Kidney (tissue), 13 donors: ENCODE measurements at regions not wholly inside any gene's neighbourhood (a gene's known extent, or its start where the extent isn't known, plus 50 kb on each side); places are given as distances from the start of the nearest gene placed in this dataset.

Experiments
- DNase-seq, 5 donors: peaks; one replicate each; pipeline ENCODE4 v3.0.0-alpha.2; 2013 to 2020
- FAIRE-seq: peaks from 2 replicates; lab custom pipeline; 2012; peaks lifted over from hg19 to GRCh38; lab: Jason Lieb, UNC
- H3K27ac ChIP-seq, 2 donors: one replicate each; pipeline ENCODE4 v1.7.0; 2013; ENCODE audit warnings: low read depth in 2 of 2, low read length in 2 of 2, inconsistent platforms in 1 of 2
- H3K27me3 ChIP-seq: one replicate; pipeline ENCODE4 v1.7.1; 2013; ENCODE audit warnings: low read length, inconsistent platforms; ENCODE audit not compliant: control insufficient read depth, insufficient read depth
- H3K36me3 ChIP-seq, 3 donors: one replicate each; pipeline versions ENCODE4 v1.7.0 to v1.7.1; 2013; ENCODE audit warnings: low read length in 3 of 3, control low read depth in 1 of 3, inconsistent platforms in 1 of 3; ENCODE audit not compliant: insufficient read depth in 3 of 3, control insufficient read depth in 2 of 3
- H3K4me1 ChIP-seq, 3 donors: one replicate each; pipeline versions ENCODE4 v1.7.0 to v1.7.1; 2013; ENCODE audit warnings: low read length in 3 of 3, inconsistent platforms in 1 of 3, low read depth in 1 of 3; ENCODE audit not compliant: control insufficient read depth in 2 of 3, insufficient read depth in 2 of 3
- H3K4me3 ChIP-seq, 3 donors: one replicate each; pipeline versions ENCODE4 v1.7.0 to v1.8.1; 2013; ENCODE audit warnings: low read length in 3 of 3, control low read depth in 1 of 3, inconsistent platforms in 1 of 3
- H3K9ac ChIP-seq, 3 donors: one replicate each; pipeline versions ENCODE4 v1.7.0 to v1.7.1; 2013; ENCODE audit warnings: low read length in 3 of 3, control low read depth in 1 of 3, inconsistent platforms in 1 of 3
- H3K9me3 ChIP-seq, 3 donors: one replicate each; pipeline versions ENCODE4 v1.7.0 to v1.7.1; 2013; ENCODE audit warnings: low read length in 3 of 3, control low read depth in 1 of 3, inconsistent platforms in 1 of 3; ENCODE audit not compliant: control insufficient read depth in 2 of 3, insufficient read depth in 1 of 3
- CTCF ChIP-seq: IDR thresholded peaks from 3 replicates; pipeline ENCODE4 v1.5.1; 2012; ENCODE audit warnings: mild to moderate bottlenecking, moderate library complexity, borderline replicate concordance; ENCODE audit not compliant: insufficient read depth; ENCODE audit errors: extremely low read depth
- intact Hi-C: fragments of 100-400 bp; cut with DNase I; formaldehyde crosslinking; loops from one replicate; pipeline ENCODE4 v1.11.1; 2022
- donor health status: control.
- donor health status: control.
- donor health status: control.
- donor health status: control.
- donor health status: control.
- donor health status: DM: yes; HTN: yes; CAD: no.
- donor health status: Normal renal cell carcinoma (clear cell type).

GRCh38 chr10:78309536-78310237, 276.0 kb downstream of the RPS24 start:
- Histone ChIP-seq H3K4me3 (no peak overlapping the region), H3K36me3 (no peaks in the 10 kb centered on the region), H3K27me3 (no peaks in the 10 kb centered on the region), H3K9me3 (no peaks in the 10 kb centered on the region), H3K9ac (no peak overlapping the region), H3K4me1 (no peaks in the 10 kb centered on the region), H3K27ac (no peak overlapping the region)
- FAIRE-seq = no peak
- no peak for TF ChIP-seq CTCF
- intact Hi-C loops = no loop called here
- DNase-seq = peak in 1 of 5 donors; percentile 3

- no peak overlapping the region for H3K4me3 ChIP-seq
- no peaks in the 10 kb centered on the region for H3K9me3 ChIP-seq
- H3K36me3 ChIP-seq = no peaks in the 10 kb centered on the region
- H3K27me3 ChIP-seq = no peaks in the 10 kb centered on the region
- H3K27ac ChIP-seq = no peak overlapping the region
- no peaks in the 10 kb centered on the region for H3K4me1 ChIP-seq
- DNase-seq (peak in 1 of 5 donors; percentile 26), FAIRE-seq (no peak)
- TF ChIP-seq CTCF = no peak
- intact Hi-C loops = no loop called here
- no peak overlapping the region for H3K9ac ChIP-seq
Observed at GRCh38 chr10:78310481-78311080, 276.9 kb downstream of the RPS24 start.

- no peak for FAIRE-seq
- Histone ChIP-seq H3K27me3 (no peaks in the 10 kb centered on the region), H3K27ac (no peak overlapping the region), H3K36me3 (no peaks in the 10 kb centered on the region), H3K9me3 (no peaks in the 10 kb centered on the region), H3K4me1 (no peaks in the 10 kb centered on the region), H3K9ac (no peak overlapping the region), H3K4me3 (no peak overlapping the region)
- intact Hi-C loops = no loop called here
- DNase-seq = peak in 1 of 5 donors; percentile 32
- no peak for TF ChIP-seq CTCF
Observed at GRCh38 chr10:78312197-78313047, 278.8 kb downstream of the RPS24 start.
